CD4-positive, alpha-beta T cell (primary cell): ENCODE measurements at regions not wholly inside any gene's neighbourhood (a gene's known extent, or its start where the extent isn't known, plus 50 kb on each side); places are given as distances from the start of the nearest gene placed in this dataset.

ENCODE experiments used
- ATAC-seq: fragments of 200-7000 bp; cut with Tn5 transposase; one replicate; pipeline ENCODE4 v1.10.0; 2022; ENCODE audit warnings: mild to moderate bottlenecking; ENCODE audit not compliant: poor library complexity
- CTCF ChIA-PET: fragments of 350-600 bp; sonication (Branson Sonifier 250); formaldehyde crosslinking; loops from one replicate; lab custom pipeline; 2021; ENCODE audit warnings: antibody characterized with exemption, inconsistent platforms; lab: Charles Lee
- POLR2A ChIA-PET: fragments of 350-600 bp; sonication (Branson Sonifier 250); formaldehyde crosslinking; loops from one replicate; lab custom pipeline; 2021; ENCODE audit warnings: antibody characterized with exemption, inconsistent platforms; lab: Charles Lee
- DNase-seq, 14 experiments: peaks; one replicate each; pipeline ENCODE4 v3.0.0-alpha.2; 2013 to 2020; ENCODE audit warnings: mixed read lengths in 2 of 14
- H3K27ac ChIP-seq, 2 donors: one replicate each; pipeline versions ENCODE4 v1.5.1 to v1.7.0; 2013; ENCODE audit warnings: low read length in 2 of 2, low read depth in 1 of 2, mild to moderate bottlenecking in 1 of 2
- H3K27me3 ChIP-seq, 2 experiments: 1 replicate in 1 of 2; 2 replicates in 1 of 2; pipeline versions ENCODE4 v1.6.1 to v1.7.0; 2013; ENCODE audit warnings: low read length in 2 of 2, control low read depth in 1 of 2, mild to moderate bottlenecking in 1 of 2, moderate library complexity in 1 of 2; ENCODE audit not compliant: insufficient read depth in 2 of 2, control insufficient read depth in 1 of 2
- H3K36me3 ChIP-seq: one replicate; pipeline ENCODE4 v1.6.1; 2013; ENCODE audit warnings: low read length, control low read depth; ENCODE audit not compliant: insufficient read depth
- H3K4me1 ChIP-seq: one replicate; pipeline ENCODE4 v1.6.1; 2013; ENCODE audit warnings: low read length, control low read depth; ENCODE audit not compliant: insufficient read depth
- H3K4me3 ChIP-seq: one replicate; pipeline ENCODE4 v1.5.1; 2013; ENCODE audit warnings: mild to moderate bottlenecking, low read length, moderate library complexity
- H3K9me3 ChIP-seq, 2 experiments: 1 replicate in 1 of 2; 2 replicates in 1 of 2; pipeline versions ENCODE4 v1.6.1 to v1.7.0; 2013; ENCODE audit warnings: low read length in 2 of 2, mild to moderate bottlenecking in 2 of 2, control low read depth in 1 of 2, moderate library complexity in 1 of 2; ENCODE audit not compliant: control insufficient read depth in 1 of 2, insufficient read depth in 1 of 2
- H3K27ac Mint-ChIP-seq: one replicate; pipeline ENCODE4 v1.8.0; 2020; ENCODE audit warnings: mixed read lengths
- H3K27me3 Mint-ChIP-seq: one replicate; pipeline ENCODE4 v1.8.0; 2021; ENCODE audit warnings: mixed read lengths
- H3K36me3 Mint-ChIP-seq: one replicate; pipeline ENCODE4 v1.8.0; 2021; ENCODE audit warnings: low read depth, mixed read lengths
- H3K4me1 Mint-ChIP-seq: one replicate; pipeline ENCODE4 v1.8.0; 2021; ENCODE audit warnings: low read depth, mixed read lengths
- H3K4me3 Mint-ChIP-seq: one replicate; pipeline ENCODE4 v1.8.0; 2020; ENCODE audit warnings: mild to moderate bottlenecking, mixed read lengths
- H3K9me3 Mint-ChIP-seq: one replicate; pipeline ENCODE4 v1.8.0; 2020; ENCODE audit warnings: mixed read lengths
- intact Hi-C, 2 experiments: fragments of 100-400 bp; cut with DNase I in 1 of 2; cut with micrococcal nuclease in 1 of 2; formaldehyde crosslinking; loops; one replicate each; pipeline versions ENCODE4 v1.15.1 to v1.9.0; 2023 to 2025; cut with DNase I, micrococcal nuclease
- TF ChIP-seq, protein P1 (sequence below): fragments of 200-600 bp; IDR thresholded peaks from one replicate; pipeline ENCODE4 v1.8.0; 2022; ENCODE audit warnings: antibody characterized with exemption, mild to moderate bottlenecking

DNA sequence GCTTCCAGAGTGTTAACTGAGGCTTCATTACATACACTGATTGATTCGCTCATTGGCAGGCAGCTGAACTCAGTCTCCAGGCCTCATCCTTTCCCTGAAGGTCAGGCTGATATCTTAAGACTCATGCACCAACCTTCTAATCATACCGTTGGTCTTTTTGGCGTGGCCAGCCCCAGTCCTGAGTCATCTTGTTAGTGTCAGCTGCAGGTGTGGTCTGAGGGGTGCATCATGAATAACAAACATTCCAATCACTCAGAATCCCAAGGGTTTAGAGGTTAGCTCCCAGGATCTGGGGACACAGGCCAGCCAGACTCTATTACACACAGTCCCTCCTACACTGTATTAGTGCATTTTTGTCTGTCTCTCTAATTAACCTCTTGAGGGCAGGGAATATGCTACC is 271.5 kb downstream of the HRH4 start:
- H3K36me3 ChIP-seq, result no peaks in the 10 kb centered on the region
- H3K4me1 ChIP-seq, result no peaks in the 10 kb centered on the region
- DNase-seq, result no peak
- TF ChIP-seq, protein P1, sequence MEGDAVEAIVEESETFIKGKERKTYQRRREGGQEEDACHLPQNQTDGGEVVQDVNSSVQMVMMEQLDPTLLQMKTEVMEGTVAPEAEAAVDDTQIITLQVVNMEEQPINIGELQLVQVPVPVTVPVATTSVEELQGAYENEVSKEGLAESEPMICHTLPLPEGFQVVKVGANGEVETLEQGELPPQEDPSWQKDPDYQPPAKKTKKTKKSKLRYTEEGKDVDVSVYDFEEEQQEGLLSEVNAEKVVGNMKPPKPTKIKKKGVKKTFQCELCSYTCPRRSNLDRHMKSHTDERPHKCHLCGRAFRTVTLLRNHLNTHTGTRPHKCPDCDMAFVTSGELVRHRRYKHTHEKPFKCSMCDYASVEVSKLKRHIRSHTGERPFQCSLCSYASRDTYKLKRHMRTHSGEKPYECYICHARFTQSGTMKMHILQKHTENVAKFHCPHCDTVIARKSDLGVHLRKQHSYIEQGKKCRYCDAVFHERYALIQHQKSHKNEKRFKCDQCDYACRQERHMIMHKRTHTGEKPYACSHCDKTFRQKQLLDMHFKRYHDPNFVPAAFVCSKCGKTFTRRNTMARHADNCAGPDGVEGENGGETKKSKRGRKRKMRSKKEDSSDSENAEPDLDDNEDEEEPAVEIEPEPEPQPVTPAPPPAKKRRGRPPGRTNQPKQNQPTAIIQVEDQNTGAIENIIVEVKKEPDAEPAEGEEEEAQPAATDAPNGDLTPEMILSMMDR, result no peak
- H3K27ac Mint-ChIP-seq, result no peak overlapping the region
- intact Hi-C loops, result no loop called here
- CTCF ChIA-PET, result no interaction called here
- no peaks in the 10 kb centered on the region for H3K27me3 ChIP-seq
- H3K4me3 ChIP-seq, result no peak overlapping the region
- no peaks in the 10 kb centered on the region for H3K36me3 Mint-ChIP-seq
- POLR2A ChIA-PET, result no interaction called here
- peaks cover 3% of the 10 kb centered on the region for H3K27me3 Mint-ChIP-seq
- no peaks in the 10 kb centered on the region for H3K9me3 Mint-ChIP-seq
- H3K27ac ChIP-seq, result no peak overlapping the region
- ATAC-seq, result no peak
- H3K4me3 Mint-ChIP-seq, result no peak overlapping the region
- no peaks in the 10 kb centered on the region for H3K9me3 ChIP-seq
- no peaks in the 10 kb centered on the region for H3K4me1 Mint-ChIP-seq

DNA sequence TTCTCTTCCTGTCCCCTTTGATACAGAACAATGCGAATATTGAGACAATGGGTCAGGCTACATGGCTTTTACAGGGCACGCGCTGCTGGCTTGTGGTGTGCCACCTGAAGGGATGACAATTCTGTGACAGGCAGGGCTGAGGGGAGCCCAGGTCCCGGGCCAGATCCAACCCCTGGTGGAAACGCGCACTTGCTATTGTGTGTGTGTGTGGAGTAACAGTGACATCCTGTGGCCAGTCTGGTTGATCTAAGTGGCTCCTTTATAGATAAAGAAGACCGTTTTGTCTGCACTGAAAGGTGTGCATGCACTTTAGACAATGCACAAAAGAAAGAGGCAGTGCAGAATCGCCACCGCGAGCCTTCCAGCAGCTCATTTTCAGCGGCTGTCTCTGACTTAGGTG is 273.6 kb downstream of the HRH4 start:
- Histone ChIP-seq H3K27ac (no peak overlapping the region), H3K36me3 (no peaks in the 10 kb centered on the region), H3K4me3 (no peak overlapping the region), H3K9me3 (no peaks in the 10 kb centered on the region), H3K27me3 (no peaks in the 10 kb centered on the region), H3K4me1 (no peaks in the 10 kb centered on the region)
- intact Hi-C loops, result no loop called here
- Mint-ChIP-seq H3K27me3 (peaks cover 3% of the 10 kb centered on the region), H3K9me3 (no peaks in the 10 kb centered on the region), H3K27ac (no peak overlapping the region), H3K4me1 (no peaks in the 10 kb centered on the region), H3K4me3 (no peak overlapping the region), H3K36me3 (no peaks in the 10 kb centered on the region)
- ATAC-seq, result no peak
- POLR2A ChIA-PET, result no interaction called here
- CTCF ChIA-PET, result no interaction called here
- TF ChIP-seq, protein P1, result no peak
- DNase-seq, result no peak

- Histone ChIP-seq H3K27me3 (no peaks in the 10 kb centered on the region), H3K36me3 (no peaks in the 10 kb centered on the region), H3K4me1 (no peaks in the 10 kb centered on the region), H3K9me3 (no peaks in the 10 kb centered on the region), H3K4me3 (no peak overlapping the region), H3K27ac (no peak overlapping the region)
- H3K36me3 Mint-ChIP-seq, result no peaks in the 10 kb centered on the region
- H3K27me3 Mint-ChIP-seq, result no peaks in the 10 kb centered on the region
- TF ChIP-seq, protein P1, result no peak
- intact Hi-C loops, result no loop called here
- no peaks in the 10 kb centered on the region for H3K4me1 Mint-ChIP-seq
- no peak overlapping the region for H3K4me3 Mint-ChIP-seq
- DNase-seq (no peak), ATAC-seq (no peak)
- CTCF ChIA-PET, result no interaction called here
- no peaks in the 10 kb centered on the region for H3K9me3 Mint-ChIP-seq
- no peak overlapping the region for H3K27ac Mint-ChIP-seq
- POLR2A ChIA-PET, result no interaction called here
Observed at GRCh38 chr18:24735624-24736231, 275.3 kb downstream of the HRH4 start.
